SU-DHL-6 (cell line): ENCODE measurements at regions not wholly inside any gene's neighbourhood (a gene's known extent, or its start where the extent isn't known, plus 50 kb on each side); places are given as distances from the start of the nearest gene placed in this dataset.
"Not testable (repeated sequence)": the region's sequence is repeated elsewhere in the genome, so short reads cannot be mapped to it uniquely, and the experiment has no call there.

Source experiments
- H2AFZ ChIP-seq: fragments of 200-600 bp; sonication (generic); 2 replicates; pipeline ENCODE4 v1.6.1; 2014; ENCODE audit warnings: low read depth, mild to moderate bottlenecking, moderate library complexity, mixed read lengths, antibody characterized with exemption, low read length; ENCODE audit not compliant: severe bottlenecking
- H3F3A ChIP-seq: fragments of 200-600 bp; shearing (Covaris generic); 2 replicates; pipeline ENCODE4 v1.6.0; 2016; ENCODE audit warnings: antibody characterized with exemption, mild to moderate bottlenecking; ENCODE audit not compliant: insufficient read depth
- H3K27ac ChIP-seq: fragments of 200-600 bp; sonication (generic); 2 replicates; pipeline ENCODE4 v1.5.1; 2016; ENCODE audit warnings: low read depth, mild to moderate bottlenecking, low read length, moderate library complexity, mixed read lengths
- H3K27me3 ChIP-seq: fragments of 200-600 bp; sonication (generic), shearing (Covaris generic); 2 replicates; pipeline ENCODE4 v1.6.0; 2014; ENCODE audit warnings: mild to moderate bottlenecking, low read length
- H3K36me3 ChIP-seq: fragments of 200-600 bp; sonication (generic); 2 replicates; pipeline ENCODE4 v1.6.1; 2014; ENCODE audit warnings: mild to moderate bottlenecking, low read length, mixed read lengths
- H3K4me2 ChIP-seq: fragments of 300-600, 200-600 bp; shearing (Covaris generic), sonication (generic); 2 replicates; pipeline ENCODE4 v1.6.0; 2014; ENCODE audit warnings: low read length, low read depth, mild to moderate bottlenecking; ENCODE audit not compliant: poor library complexity, severe bottlenecking
- H3K4me3 ChIP-seq: fragments of 200-600 bp; sonication (generic); 2 replicates; pipeline ENCODE4 v1.5.1; 2014; ENCODE audit warnings: antibody characterized with exemption, low read length, mild to moderate bottlenecking, mixed read lengths; ENCODE audit not compliant: insufficient read depth, poor library complexity, severe bottlenecking
- H3K79me2 ChIP-seq: fragments of 200-600 bp; sonication (generic); 2 replicates; pipeline ENCODE4 v1.6.1; 2014; ENCODE audit warnings: mild to moderate bottlenecking, low read length, moderate library complexity; ENCODE audit not compliant: insufficient read depth
- H3K9ac ChIP-seq: fragments of 200-600 bp; sonication (generic); 2 replicates; pipeline ENCODE4 v1.7.0; 2014; ENCODE audit warnings: mild to moderate bottlenecking, low read length
- H3K9me2 ChIP-seq: fragments of 200-600 bp; sonication (generic); replicated peaks from 2 replicates; pipeline ENCODE4 v1.6.1; 2014; ENCODE audit warnings: low read length; ENCODE audit not compliant: insufficient read depth
- H3K9me3 ChIP-seq: fragments of 200-600 bp; sonication (generic); 2 replicates; pipeline ENCODE4 v1.6.1; 2014; ENCODE audit warnings: low read length, mixed read lengths; ENCODE audit not compliant: insufficient read depth
- H4K20me1 ChIP-seq: fragments of 200-600 bp; sonication (generic); 2 replicates; pipeline ENCODE4 v1.6.1; 2014; ENCODE audit warnings: low read depth, mild to moderate bottlenecking, antibody characterized with exemption, low read length, moderate library complexity, mixed read lengths
- EZH2phosphoT487 ChIP-seq: fragments of 200-600 bp; sonication (generic), shearing (Covaris generic); conservative IDR thresholded peaks from 2 replicates; pipeline ENCODE4 v1.6.1; 2018; ENCODE audit warnings: mild to moderate bottlenecking, antibody characterized with exemption, low read length, moderate library complexity, mixed read lengths
- TF ChIP-seq, protein P1 (sequence below): fragments of 200-600 bp; sonication (generic); IDR thresholded peaks from one replicate; pipeline ENCODE4 v1.5.1; 2017; ENCODE audit warnings: antibody characterized with exemption, mild to moderate bottlenecking, low read length, moderate library complexity; ENCODE audit not compliant: insufficient read depth, poor library complexity, severe bottlenecking

DNA sequence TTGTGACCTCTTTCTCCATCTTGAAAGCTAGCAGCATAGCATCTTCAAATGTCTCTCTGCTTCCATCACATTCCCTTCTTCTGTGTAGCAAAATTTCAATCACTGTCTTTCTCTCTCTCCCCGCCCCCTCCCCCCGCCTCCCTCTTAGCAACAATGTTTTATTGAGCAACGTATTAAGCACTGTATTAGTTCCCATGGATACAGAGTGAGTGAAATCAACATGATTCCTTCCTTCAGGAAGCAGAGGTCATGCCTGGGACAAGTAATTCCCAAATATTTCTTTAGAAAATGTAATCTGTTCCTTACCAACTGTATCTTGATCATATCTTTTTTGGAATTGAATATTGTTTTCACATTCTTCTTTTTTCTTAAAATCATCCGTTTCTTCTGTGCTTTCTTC is 373.7 kb upstream of the NECTIN3 start:
- H3F3A ChIP-seq = no peaks in the 10 kb centered on the region
- no peaks in the 10 kb centered on the region for H3K9me3 ChIP-seq
- TF ChIP-seq, protein P1, sequence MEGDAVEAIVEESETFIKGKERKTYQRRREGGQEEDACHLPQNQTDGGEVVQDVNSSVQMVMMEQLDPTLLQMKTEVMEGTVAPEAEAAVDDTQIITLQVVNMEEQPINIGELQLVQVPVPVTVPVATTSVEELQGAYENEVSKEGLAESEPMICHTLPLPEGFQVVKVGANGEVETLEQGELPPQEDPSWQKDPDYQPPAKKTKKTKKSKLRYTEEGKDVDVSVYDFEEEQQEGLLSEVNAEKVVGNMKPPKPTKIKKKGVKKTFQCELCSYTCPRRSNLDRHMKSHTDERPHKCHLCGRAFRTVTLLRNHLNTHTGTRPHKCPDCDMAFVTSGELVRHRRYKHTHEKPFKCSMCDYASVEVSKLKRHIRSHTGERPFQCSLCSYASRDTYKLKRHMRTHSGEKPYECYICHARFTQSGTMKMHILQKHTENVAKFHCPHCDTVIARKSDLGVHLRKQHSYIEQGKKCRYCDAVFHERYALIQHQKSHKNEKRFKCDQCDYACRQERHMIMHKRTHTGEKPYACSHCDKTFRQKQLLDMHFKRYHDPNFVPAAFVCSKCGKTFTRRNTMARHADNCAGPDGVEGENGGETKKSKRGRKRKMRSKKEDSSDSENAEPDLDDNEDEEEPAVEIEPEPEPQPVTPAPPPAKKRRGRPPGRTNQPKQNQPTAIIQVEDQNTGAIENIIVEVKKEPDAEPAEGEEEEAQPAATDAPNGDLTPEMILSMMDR = no peak
- TF ChIP-seq EZH2phosphoT487 = no peak
- H3K27me3 ChIP-seq = no peaks in the 10 kb centered on the region
- H3K79me2 ChIP-seq = no peaks in the 10 kb centered on the region
- H4K20me1 ChIP-seq = no peaks in the 10 kb centered on the region
- H3K4me3 ChIP-seq = no peak overlapping the region
- H2AFZ ChIP-seq = no peak overlapping the region
- no peak overlapping the region for H3K4me2 ChIP-seq
- no peak overlapping the region for H3K27ac ChIP-seq
- no peak overlapping the region for H3K9ac ChIP-seq
- H3K36me3 ChIP-seq = no peaks in the 10 kb centered on the region
- H3K9me2 ChIP-seq = no peaks in the 10 kb centered on the region

DNA sequence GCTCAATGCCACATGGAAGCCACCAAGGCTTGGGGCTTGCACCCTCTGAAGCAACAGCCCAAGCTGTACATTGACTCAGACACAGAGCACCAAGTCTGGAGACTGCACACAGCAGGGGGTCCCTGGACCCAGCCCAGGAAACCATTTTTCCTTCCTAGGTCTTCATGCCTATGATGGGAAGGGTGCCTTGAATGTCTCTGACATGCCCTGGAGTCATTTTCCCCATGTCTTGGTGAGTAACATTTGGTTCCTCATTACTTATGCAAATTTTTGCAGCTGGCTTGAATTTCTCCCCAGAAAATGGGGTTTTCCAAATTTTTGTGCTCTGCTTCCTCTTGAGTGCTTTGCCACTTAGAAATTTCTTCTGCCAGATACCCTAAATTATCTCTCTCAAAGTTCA is 367.3 kb upstream of the NECTIN3 start:
- H3K4me2 ChIP-seq, H4K20me1 ChIP-seq, H3K36me3 ChIP-seq, H3K4me3 ChIP-seq, H3K9me2 ChIP-seq, H3K27ac ChIP-seq, H3K9me3 ChIP-seq, H2AFZ ChIP-seq, H3F3A ChIP-seq, H3K27me3 ChIP-seq, H3K79me2 ChIP-seq, H3K9ac ChIP-seq: not testable (repeated sequence)

DNA sequence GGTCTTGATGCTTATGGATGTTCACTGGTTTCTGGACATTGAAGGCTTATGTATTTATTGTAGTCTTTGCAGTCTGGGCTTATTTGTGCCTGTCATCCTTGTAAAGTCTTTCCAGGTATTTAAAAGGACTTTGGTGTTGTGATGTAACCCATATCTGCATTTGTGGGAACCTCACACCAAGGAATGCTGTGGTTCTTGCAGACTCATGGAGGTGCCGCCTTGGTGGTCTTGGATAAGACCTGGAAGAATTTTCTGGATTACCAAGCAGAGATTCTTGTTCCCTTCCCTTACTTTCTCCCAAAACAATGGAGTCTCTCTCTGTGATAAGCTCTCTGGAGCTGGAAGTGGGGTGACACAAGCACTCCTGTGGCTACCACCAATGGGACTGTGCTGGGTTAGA is 363.5 kb upstream of the NECTIN3 start:
- Histone ChIP-seq H3K27me3 (no peaks in the 10 kb centered on the region), H3F3A (no peaks in the 10 kb centered on the region)
- TF ChIP-seq, protein P1 = no peak
- TF ChIP-seq EZH2phosphoT487 = no peak

DNA sequence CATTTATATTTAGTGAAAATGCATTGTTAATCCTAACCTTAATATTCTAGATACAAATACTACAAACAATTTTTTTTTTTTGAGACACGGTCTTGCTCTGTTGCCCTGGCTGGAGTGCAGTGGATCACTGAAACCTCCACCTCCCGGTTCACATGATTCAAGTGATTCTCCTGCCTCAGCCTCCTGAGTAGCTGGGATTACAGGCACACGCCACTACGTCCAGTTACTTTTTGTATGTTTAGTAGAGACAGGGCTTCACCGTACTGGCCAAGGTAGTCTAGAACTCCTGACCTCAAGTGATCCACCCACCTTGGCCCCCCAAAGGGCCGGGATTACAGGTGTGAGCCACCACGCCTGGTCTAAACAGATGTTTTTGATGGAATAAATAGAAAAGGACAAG is 361.5 kb upstream of the NECTIN3 start:
- Histone ChIP-seq H3K4me2 (no peak overlapping the region), H3K79me2 (no peaks in the 10 kb centered on the region), H3K27ac (no peak overlapping the region), H3K4me3 (no peak overlapping the region), H3F3A (no peaks in the 10 kb centered on the region), H3K36me3 (no peaks in the 10 kb centered on the region), H3K9ac (no peak overlapping the region), H3K27me3 (no peaks in the 10 kb centered on the region), H4K20me1 (no peaks in the 10 kb centered on the region), H2AFZ (no peak overlapping the region), H3K9me2 (no peaks in the 10 kb centered on the region), H3K9me3 (no peaks in the 10 kb centered on the region)
- TF ChIP-seq, protein P1 = no peak
- no peak for TF ChIP-seq EZH2phosphoT487

More for the DNA sequence above, 363.5 kb upstream of the NECTIN3 start:
- no peak overlapping the region for H2AFZ ChIP-seq
- no peak overlapping the region for H3K4me2 ChIP-seq
- no peak overlapping the region for H3K4me3 ChIP-seq
- no peak overlapping the region for H3K9ac ChIP-seq
- no peaks in the 10 kb centered on the region for H4K20me1 ChIP-seq
- no peaks in the 10 kb centered on the region for H3K9me2 ChIP-seq
- no peak overlapping the region for H3K27ac ChIP-seq
- H3K9me3 ChIP-seq = no peaks in the 10 kb centered on the region
- no peaks in the 10 kb centered on the region for H3K36me3 ChIP-seq
- H3K79me2 ChIP-seq = no peaks in the 10 kb centered on the region
